ENCODE measurements at regions not wholly inside any gene's neighbourhood (a gene's known extent, or its start where the extent isn't known, plus 50 kb on each side); places are given as distances from the start of the nearest gene placed in this dataset.
"Not testable (repeated sequence)": the region's sequence is repeated elsewhere in the genome, so short reads cannot be mapped to it uniquely, and the experiment has no call there.

DNA sequence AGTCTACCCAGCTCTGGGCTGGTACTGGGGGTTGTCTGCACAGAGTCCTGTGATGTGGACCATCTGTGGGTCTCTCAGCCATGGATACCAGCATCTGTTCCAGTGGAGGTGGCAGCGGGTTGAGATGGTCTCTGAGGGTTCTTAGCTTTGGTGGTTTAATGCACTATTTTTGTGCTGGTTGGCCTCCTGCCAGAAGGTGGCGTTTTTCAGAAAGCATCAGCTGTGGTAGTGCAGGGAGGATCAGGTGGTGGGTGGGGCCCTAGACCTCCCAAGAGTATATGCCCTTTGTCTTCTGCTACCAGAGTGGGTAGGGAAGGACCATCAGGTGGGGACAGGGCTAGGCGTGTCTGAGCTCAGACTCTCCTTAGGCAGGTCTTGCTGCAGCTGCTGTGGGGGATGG, 103.7 kb downstream of the GALR1 start:
- not testable (repeated sequence) for TF ChIP-seq POLR2A, POLR2AphosphoS5 (IDR thresholded peaks at IDR 0.05)
- TF ChIP-seq, protein P1, sequence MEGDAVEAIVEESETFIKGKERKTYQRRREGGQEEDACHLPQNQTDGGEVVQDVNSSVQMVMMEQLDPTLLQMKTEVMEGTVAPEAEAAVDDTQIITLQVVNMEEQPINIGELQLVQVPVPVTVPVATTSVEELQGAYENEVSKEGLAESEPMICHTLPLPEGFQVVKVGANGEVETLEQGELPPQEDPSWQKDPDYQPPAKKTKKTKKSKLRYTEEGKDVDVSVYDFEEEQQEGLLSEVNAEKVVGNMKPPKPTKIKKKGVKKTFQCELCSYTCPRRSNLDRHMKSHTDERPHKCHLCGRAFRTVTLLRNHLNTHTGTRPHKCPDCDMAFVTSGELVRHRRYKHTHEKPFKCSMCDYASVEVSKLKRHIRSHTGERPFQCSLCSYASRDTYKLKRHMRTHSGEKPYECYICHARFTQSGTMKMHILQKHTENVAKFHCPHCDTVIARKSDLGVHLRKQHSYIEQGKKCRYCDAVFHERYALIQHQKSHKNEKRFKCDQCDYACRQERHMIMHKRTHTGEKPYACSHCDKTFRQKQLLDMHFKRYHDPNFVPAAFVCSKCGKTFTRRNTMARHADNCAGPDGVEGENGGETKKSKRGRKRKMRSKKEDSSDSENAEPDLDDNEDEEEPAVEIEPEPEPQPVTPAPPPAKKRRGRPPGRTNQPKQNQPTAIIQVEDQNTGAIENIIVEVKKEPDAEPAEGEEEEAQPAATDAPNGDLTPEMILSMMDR (IDR thresholded peaks at IDR 0.05 in 8 of 11, conservative IDR thresholded peaks at IDR 0.05 in 3 of 11): not testable (repeated sequence)

Data from spleen (tissue), 7 donors.